Pancreas (tissue), 10 donors: ENCODE measurements at regions not wholly inside any gene's neighbourhood (a gene's known extent, or its start where the extent isn't known, plus 50 kb on each side); places are given as distances from the start of the nearest gene placed in this dataset.

Experiments used
- ATAC-seq, 4 donors: fragments of 200-7000 bp; cut with Tn5 transposase; one replicate each; pipeline versions ENCODE4 v1.8.0 to v1.9.1; 2020; ENCODE audit warnings: mild to moderate bottlenecking in 4 of 4, moderate library complexity in 4 of 4
- DNase-seq, 6 donors: peaks; one replicate each; pipeline ENCODE4 v3.0.0-alpha.2; 2020
- FAIRE-seq: peaks from 2 replicates; lab custom pipeline; 2012; peaks lifted over from hg19 to GRCh38; lab: Jason Lieb, UNC
- H3K27ac ChIP-seq, 4 donors: fragments of 200-600 bp; sonication (generic); 1 replicate in 3 of 4; 2 replicates in 1 of 4; pipeline versions ENCODE4 v1.5.0 to v1.8.0; 2020
- H3K27me3 ChIP-seq, 4 donors: fragments of 200-600 bp; one replicate each; pipeline ENCODE4 v1.8.0; 2021
- H3K36me3 ChIP-seq, 3 donors: fragments of 200-600 bp; sonication (generic) in 1 of 3; one replicate each; pipeline versions ENCODE4 v1.5.0 to v1.8.0; 2020 to 2021
- H3K4me1 ChIP-seq, 3 donors: fragments of 200-600 bp; one replicate each; pipeline ENCODE4 v1.8.0; 2021
- H3K4me3 ChIP-seq, 4 donors: fragments of 200-600 bp; sonication (generic) in 2 of 4; one replicate each; pipeline versions ENCODE4 v1.5.0 to v1.8.0; 2020 to 2021
- H3K9me3 ChIP-seq, 4 donors: fragments of 200-600 bp; one replicate each; pipeline ENCODE4 v1.8.0; 2021
- WGBS, 2 donors: extraction: QIAGEN DNeasy Blood & Tissue Kit; methylation state at CpG; one replicate each; pipeline ENCODE4 v1.1.7; 2013; 5-methylcytosine and 5-hydroxymethylcytosine counted together
- intact Hi-C, 3 donors: fragments of 100-400 bp; cut with DNase I; formaldehyde crosslinking; loops; one replicate each; pipeline versions ENCODE4 v1.11.1 to v1.14.2; 2022
- TF ChIP-seq, protein P1 (sequence below), 4 donors: fragments of 200-600 bp; sonication (generic) in 3 of 4; IDR thresholded peaks; one replicate each; pipeline versions ENCODE4 v1.5.0 to v1.8.0; 2021; ENCODE audit warnings: antibody characterized with exemption in 4 of 4
- donor health status: healthy with polysubstance abuse.
- donor health status: DM: no; HTN: no; CAD: no; lungs with moderate emphysema.
- donor health status: DM: no; HTN: no; CAD: no.
- donor health status: control.
- donor health status: control.
- donor health status: Bipolar disorder and iron deficiency.
- donor health status: DM: yes; HTN: yes; CAD: no.
- donor health status: DM: no; HTN: no; CAD: no.
- donor health status: DM: no; HTN: no; CAD: no.
- donor health status: DM: yes; HTN: yes; CAD: no.

DNA sequence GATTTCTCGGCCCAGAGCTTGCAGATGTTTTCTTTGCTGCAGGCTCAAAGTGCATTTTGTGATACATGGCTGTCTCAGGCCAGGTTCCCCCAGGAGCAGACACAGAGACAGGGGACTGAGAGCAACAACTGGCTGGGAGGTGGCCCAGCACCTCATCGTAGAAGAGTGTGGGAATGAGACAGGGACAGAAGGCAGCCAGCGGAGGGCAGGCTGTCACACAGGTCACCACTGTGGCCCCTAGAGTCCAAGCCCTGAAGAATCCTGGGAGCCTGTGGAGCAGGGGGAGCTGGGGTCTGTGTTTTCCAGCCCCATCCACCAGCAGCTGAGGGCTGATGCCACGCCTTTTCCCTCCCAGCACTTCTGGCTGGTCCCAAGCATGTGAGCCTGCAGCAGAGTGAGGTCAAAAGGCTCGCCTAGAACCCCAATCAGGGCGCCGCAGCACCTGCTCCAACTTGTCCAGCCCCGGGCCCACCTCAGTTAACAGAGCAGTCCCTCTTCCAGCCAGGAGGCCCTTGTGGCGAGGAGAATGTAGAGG is 723.8 kb downstream of the UQCRFS1 start:
- 77 to 85% methylated on average over 9 of the region's 9 CpGs for WGBS, 2 donors
- intact Hi-C loops: no loop called here
- no peak overlapping the region for H3K4me3 ChIP-seq
- H3K4me1 ChIP-seq: no peaks in the 10 kb centered on the region
- ATAC-seq: no peak
- no peaks in the 10 kb centered on the region for H3K36me3 ChIP-seq
- no peaks in the 10 kb centered on the region for H3K9me3 ChIP-seq
- no peaks in the 10 kb centered on the region for H3K27me3 ChIP-seq
- H3K27ac ChIP-seq: no peak overlapping the region
- no peak for FAIRE-seq
- TF ChIP-seq, protein P1, sequence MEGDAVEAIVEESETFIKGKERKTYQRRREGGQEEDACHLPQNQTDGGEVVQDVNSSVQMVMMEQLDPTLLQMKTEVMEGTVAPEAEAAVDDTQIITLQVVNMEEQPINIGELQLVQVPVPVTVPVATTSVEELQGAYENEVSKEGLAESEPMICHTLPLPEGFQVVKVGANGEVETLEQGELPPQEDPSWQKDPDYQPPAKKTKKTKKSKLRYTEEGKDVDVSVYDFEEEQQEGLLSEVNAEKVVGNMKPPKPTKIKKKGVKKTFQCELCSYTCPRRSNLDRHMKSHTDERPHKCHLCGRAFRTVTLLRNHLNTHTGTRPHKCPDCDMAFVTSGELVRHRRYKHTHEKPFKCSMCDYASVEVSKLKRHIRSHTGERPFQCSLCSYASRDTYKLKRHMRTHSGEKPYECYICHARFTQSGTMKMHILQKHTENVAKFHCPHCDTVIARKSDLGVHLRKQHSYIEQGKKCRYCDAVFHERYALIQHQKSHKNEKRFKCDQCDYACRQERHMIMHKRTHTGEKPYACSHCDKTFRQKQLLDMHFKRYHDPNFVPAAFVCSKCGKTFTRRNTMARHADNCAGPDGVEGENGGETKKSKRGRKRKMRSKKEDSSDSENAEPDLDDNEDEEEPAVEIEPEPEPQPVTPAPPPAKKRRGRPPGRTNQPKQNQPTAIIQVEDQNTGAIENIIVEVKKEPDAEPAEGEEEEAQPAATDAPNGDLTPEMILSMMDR (IDR thresholded peaks at IDR 0.05): no peak
- no peak for DNase-seq

DNA sequence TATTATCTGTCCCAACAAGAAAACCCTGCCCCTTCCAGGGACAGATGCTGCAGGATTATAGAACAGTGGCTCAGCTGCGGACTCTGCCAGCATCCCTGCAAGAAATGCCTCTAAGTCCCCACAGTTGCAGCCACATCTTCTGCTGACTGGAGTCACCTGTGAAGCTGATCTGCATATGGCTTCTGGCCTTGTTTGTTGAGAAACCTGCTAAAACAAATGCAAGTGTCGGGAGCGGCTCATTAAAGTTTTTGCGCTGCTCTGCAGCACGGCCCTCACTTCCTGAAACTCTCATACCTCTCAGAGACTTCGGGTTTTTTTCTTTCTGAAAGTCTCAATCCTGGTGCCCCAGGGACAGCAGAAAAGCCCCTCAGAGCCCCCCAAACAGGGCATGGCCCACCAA is 725.0 kb downstream of the UQCRFS1 start:
- Histone ChIP-seq H3K9me3 (no peaks in the 10 kb centered on the region), H3K27me3 (no peaks in the 10 kb centered on the region), H3K36me3 (no peaks in the 10 kb centered on the region), H3K4me1 (no peaks in the 10 kb centered on the region), H3K27ac (no peak overlapping the region), H3K4me3 (no peak overlapping the region)
- TF ChIP-seq, protein P1 (IDR thresholded peaks at IDR 0.05): no peak
- WGBS, 2 donors: 65 to 69% methylated on average over 6 of the region's 6 CpGs
- DNase-seq (no peak), ATAC-seq (no peak), FAIRE-seq (no peak)
- intact Hi-C loops: no loop called here

DNA sequence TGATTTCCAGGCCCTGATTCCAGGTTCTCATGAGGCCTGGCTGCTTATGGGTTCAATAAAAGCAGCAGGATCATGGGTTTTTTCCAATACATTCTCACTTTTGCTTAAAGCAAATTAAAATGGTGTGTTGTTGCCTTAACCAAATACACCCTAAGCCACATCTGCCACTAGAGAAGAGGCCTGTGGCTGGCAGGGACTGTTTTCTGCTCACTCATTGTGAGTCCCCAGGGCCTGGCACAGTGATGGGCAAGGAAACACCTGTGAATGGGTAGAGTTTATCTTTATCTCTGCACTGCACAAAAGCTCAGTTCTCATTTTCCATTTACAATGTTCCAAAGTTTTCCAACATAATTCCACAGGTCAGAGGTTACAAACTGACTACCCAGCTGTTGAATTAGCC is 726.0 kb downstream of the UQCRFS1 start:
- DNase-seq (no peak), ATAC-seq (no peak), FAIRE-seq (no peak)
- no peaks in the 10 kb centered on the region for H3K9me3 ChIP-seq
- TF ChIP-seq, protein P1 (IDR thresholded peaks at IDR 0.05): no peak
- no peaks in the 10 kb centered on the region for H3K36me3 ChIP-seq
- no peaks in the 10 kb centered on the region for H3K4me1 ChIP-seq
- H3K4me3 ChIP-seq: no peak overlapping the region
- H3K27me3 ChIP-seq: no peaks in the 10 kb centered on the region
- H3K27ac ChIP-seq: no peak overlapping the region
- intact Hi-C loops: no loop called here

DNA sequence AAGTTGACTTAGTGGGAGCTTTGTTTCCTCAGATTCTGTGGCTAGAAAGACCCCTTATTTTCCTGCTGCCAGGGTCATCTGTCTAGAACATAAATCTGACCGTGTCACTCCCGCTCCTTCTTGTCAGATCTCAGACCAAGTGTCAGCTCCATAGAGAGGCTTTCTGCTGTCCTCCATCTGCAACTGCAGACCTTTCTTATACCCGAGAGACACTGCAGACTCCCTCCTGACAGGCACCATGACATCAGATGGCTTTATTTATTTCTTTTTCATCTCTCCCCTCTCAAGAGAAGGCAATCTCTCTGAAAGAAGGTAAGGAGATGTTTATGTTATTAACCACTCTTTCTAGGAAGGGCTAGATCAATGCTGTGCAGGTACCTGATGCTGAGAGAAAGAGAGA is 726.5 kb downstream of the UQCRFS1 start:
- H3K4me3 ChIP-seq: no peak overlapping the region
- FAIRE-seq (no peak), ATAC-seq (no peak), DNase-seq (no peak)
- H3K27ac ChIP-seq: no peak overlapping the region
- H3K36me3 ChIP-seq: no peaks in the 10 kb centered on the region
- no peaks in the 10 kb centered on the region for H3K27me3 ChIP-seq
- no peaks in the 10 kb centered on the region for H3K9me3 ChIP-seq
- 61 to 78% methylated on average over 3 of the region's 3 CpGs for WGBS, 2 donors
- H3K4me1 ChIP-seq: no peaks in the 10 kb centered on the region
- TF ChIP-seq, protein P1 (IDR thresholded peaks at IDR 0.05): no peak
- intact Hi-C loops: no loop called here

DNA sequence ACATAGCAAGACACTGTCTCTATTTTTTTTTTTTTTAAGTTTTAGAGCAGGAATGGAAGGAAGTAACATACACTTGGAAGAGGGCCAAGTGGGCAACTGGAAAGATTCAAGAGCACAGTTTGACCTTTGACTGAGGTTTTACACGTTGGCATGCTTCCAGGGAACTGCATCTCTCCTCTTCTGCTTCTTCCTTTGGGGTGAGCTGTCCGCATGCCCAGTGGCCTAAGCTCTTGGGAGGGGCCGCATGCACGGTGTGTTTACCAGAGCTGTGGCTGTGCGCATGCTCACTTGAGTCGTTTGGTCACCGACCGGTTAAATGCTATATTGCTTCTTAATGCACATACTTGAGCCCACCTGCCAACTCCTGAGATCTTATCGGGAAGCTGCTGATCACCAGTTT is 727.7 kb downstream of the UQCRFS1 start:
- Histone ChIP-seq H3K4me3 (no peak overlapping the region), H3K4me1 (peaks cover 0 to 3% (median 0%) of the 10 kb centered on the region in 3 donors), H3K27me3 (no peaks in the 10 kb centered on the region), H3K36me3 (no peaks in the 10 kb centered on the region), H3K9me3 (no peaks in the 10 kb centered on the region), H3K27ac (no peak overlapping the region)
- intact Hi-C loops: no loop called here
- FAIRE-seq: no peak
- whole genome bisulfite sequencing, 2 donors: 49 to 63% methylated on average over 9 of the region's 9 CpGs
- TF ChIP-seq, protein P1 (IDR thresholded peaks at IDR 0.05): no peak
- no peak for DNase-seq
- no peak for ATAC-seq
